Ectodermal cell (in vitro differentiated cells): ENCODE measurements at regions not wholly inside any gene's neighbourhood (a gene's known extent, or its start where the extent isn't known, plus 50 kb on each side); places are given as distances from the start of the nearest gene placed in this dataset.

Experiments
- H3K27ac ChIP-seq: 2 replicates; pipeline ENCODE4 v1.7.0; 2013; ENCODE audit warnings: mild to moderate bottlenecking, low read depth, low read length; ENCODE audit not compliant: insufficient read depth, poor library complexity, severe bottlenecking
- H3K27me3 ChIP-seq: 2 replicates; pipeline ENCODE4 v1.7.0; 2013; ENCODE audit warnings: mild to moderate bottlenecking, low read length; ENCODE audit not compliant: insufficient read depth, control insufficient read depth, poor library complexity, severe bottlenecking
- H3K36me3 ChIP-seq: one replicate; pipeline ENCODE4 v1.7.0; 2013; ENCODE audit warnings: low read length; ENCODE audit not compliant: control insufficient read depth, insufficient read depth
- H3K4me1 ChIP-seq: one replicate; pipeline ENCODE4 v1.7.0; 2013; ENCODE audit warnings: low read length; ENCODE audit not compliant: control insufficient read depth, insufficient read depth
- H3K4me3 ChIP-seq: 2 replicates; pipeline ENCODE4 v1.7.0; 2013; ENCODE audit warnings: low read depth, low read length, control low read depth; ENCODE audit not compliant: insufficient read depth
- H3K9me3 ChIP-seq: 2 replicates; pipeline ENCODE4 v1.7.0; 2013; ENCODE audit warnings: mild to moderate bottlenecking, low read length, moderate library complexity; ENCODE audit not compliant: control insufficient read depth
- WGBS, 2 experiments: methylation state at CpG; one replicate each; pipeline ENCODE4 v1.1.7; 2013; ENCODE audit warnings: missing lambda C conversion rate in 2 of 2; 5-methylcytosine and 5-hydroxymethylcytosine counted together

DNA sequence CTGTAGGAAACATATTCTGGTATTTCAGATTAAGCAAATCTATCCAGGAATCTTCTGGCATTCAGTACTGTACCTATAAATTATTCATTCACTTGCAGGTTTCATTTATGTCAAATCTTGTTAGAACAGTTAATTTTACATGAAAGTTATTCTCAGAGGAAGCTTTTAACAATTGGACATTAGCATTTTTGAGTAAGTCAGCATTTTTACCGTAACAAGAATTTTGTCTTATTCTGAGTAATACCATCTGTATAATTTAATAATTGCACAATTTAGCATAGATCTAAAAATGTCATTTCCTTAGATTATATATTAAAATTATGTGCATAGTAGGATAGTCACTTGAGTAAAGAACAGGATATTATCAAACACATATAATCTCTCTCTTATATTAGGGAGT lies 764.8 kb upstream of the LRFN5 start:
- Histone ChIP-seq H3K27ac (no peak overlapping the region), H3K27me3 (no peaks in the 10 kb centered on the region), H3K4me1 (no peaks in the 10 kb centered on the region), H3K9me3 (no peaks in the 10 kb centered on the region), H3K36me3 (no peaks in the 10 kb centered on the region), H3K4me3 (no peak overlapping the region)
- WGBS, 2 experiments: 100% methylated on average over 1 of the region's 1 CpG; no CpG with 5 or more reads in 1 of the 2 experiments

DNA sequence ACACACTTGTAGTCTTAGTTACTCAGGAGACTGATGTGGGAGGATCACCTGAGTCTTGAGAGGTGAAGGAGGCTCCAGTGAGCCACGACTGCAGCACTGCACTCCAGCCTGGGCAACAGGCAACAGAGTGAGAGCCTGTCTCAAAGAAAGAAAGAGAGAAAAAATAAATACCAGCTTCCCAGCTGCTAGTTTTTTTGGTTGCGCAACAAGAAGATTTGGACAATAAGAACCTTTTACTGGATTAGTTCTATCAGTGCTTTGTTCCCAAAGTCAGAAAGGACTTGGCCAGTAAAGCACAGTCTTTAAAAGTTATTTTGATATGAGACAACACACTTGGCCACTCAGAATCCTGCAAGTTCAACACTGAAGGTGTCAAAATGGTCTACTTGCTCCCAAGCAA lies 768.1 kb upstream of the LRFN5 start:
- Histone ChIP-seq H3K27ac (no peak overlapping the region), H3K36me3 (no peaks in the 10 kb centered on the region), H3K4me1 (no peaks in the 10 kb centered on the region), H3K9me3 (no peaks in the 10 kb centered on the region), H3K4me3 (no peak overlapping the region), H3K27me3 (no peaks in the 10 kb centered on the region)
- WGBS, 2 experiments: 86 to 93% methylated on average over 2 of the region's 2 CpGs

DNA sequence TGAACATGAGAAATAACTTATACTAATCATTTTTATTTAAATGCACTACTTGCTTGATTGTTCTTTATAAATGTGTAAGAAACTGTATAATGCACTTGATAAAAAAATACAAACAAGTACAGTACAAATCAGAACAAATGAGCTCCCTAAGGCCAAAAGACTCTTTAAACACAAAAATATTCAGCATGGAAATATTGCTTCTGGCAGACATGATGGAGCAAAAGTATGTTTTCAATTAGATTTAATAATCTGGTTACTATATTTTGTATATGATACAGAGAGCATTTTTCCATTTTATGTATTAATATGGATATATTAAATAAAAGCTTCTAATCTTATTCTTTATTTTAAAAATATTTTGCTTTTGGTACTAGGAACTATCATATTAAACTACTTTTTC lies 800.2 kb upstream of the LRFN5 start:
- no peaks in the 10 kb centered on the region for H3K27me3 ChIP-seq
- no peak overlapping the region for H3K4me3 ChIP-seq
- no peak overlapping the region for H3K27ac ChIP-seq
- H3K36me3 ChIP-seq: no peaks in the 10 kb centered on the region
- no peaks in the 10 kb centered on the region for H3K4me1 ChIP-seq
- H3K9me3 ChIP-seq: no peaks in the 10 kb centered on the region

DNA sequence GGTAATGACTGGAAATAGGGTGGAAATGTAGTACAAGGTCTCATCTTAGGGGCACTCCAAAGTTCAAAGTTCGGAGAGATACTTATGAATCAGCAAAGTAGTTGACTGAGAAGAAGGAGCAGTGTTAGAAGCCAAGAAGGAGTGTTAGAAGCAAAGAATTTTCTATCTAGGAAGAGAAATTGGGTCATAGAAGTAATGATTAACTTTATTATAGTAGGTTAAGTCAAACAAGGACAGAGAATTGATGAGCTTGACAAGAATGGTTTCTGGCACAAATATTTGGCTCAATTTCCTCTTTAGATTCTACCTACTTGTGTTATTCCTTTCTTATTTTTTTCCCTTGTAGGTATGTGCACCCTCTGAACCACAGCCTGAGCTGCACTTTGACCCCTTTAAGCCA lies 810.5 kb upstream of the LRFN5 start:
- no peaks in the 10 kb centered on the region for H3K9me3 ChIP-seq

DNA sequence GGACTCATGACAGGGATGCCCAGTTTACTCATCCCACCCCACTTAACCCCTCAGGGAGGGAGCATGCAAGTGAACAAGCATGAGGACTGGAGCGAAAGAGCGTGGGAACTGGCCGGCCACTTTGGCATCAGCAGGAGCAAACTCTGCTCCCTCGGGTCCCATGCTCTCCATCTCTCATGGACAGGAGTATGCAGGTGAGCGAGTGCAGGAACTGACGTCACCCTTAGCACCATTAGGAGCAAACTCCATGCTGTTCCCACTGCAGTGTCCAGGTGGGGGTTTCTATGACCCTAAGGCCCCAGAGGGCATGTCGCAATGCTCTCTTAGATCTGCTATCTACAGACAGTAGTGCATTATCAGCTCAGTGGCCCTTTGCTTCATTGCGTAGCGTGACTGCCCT lies 821.8 kb upstream of the LRFN5 start:
- H3K4me1 ChIP-seq: no peaks in the 10 kb centered on the region
- no peaks in the 10 kb centered on the region for H3K27me3 ChIP-seq
- no peak overlapping the region for H3K4me3 ChIP-seq
- no peaks in the 10 kb centered on the region for H3K9me3 ChIP-seq
- WGBS, 2 experiments: 84% methylated on average over 9 of the region's 9 CpGs
- no peaks in the 10 kb centered on the region for H3K36me3 ChIP-seq
- H3K27ac ChIP-seq: no peak overlapping the region

More for the DNA sequence above, 810.5 kb upstream of the LRFN5 start:
- Histone ChIP-seq H3K36me3 (no peaks in the 10 kb centered on the region), H3K4me1 (no peaks in the 10 kb centered on the region), H3K4me3 (no peak overlapping the region), H3K27ac (no peak overlapping the region), H3K27me3 (no peaks in the 10 kb centered on the region)
- WGBS, 2 experiments: 97 to 100% methylated on average over 1 of the region's 1 CpG

DNA sequence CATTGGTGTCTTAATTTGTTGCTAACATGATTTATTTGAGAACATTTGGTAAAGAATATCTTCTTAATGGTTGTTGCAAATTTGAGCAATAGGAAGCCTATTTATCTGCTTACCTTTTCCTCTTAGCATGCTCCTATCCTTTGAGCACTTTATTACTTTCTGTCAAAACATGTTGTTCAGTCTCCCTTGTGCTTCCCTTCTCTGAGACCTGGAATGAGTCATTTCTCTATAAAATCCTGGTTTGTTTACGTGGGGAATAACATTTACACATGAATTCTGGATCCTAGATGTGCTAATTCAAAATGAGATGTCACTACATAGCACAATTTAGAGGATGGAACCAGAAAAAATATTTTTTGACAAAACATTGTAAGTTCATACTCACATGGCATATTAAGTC lies 844.0 kb upstream of the LRFN5 start:
- no peaks in the 10 kb centered on the region for H3K36me3 ChIP-seq
- WGBS, 2 experiments: 100% methylated on average over 1 of the region's 1 CpG; no CpG with 5 or more reads in 1 of the 2 experiments
- no peaks in the 10 kb centered on the region for H3K27me3 ChIP-seq
- H3K4me3 ChIP-seq: no peak overlapping the region
- no peaks in the 10 kb centered on the region for H3K4me1 ChIP-seq
- no peak overlapping the region for H3K27ac ChIP-seq
- no peaks in the 10 kb centered on the region for H3K9me3 ChIP-seq

DNA sequence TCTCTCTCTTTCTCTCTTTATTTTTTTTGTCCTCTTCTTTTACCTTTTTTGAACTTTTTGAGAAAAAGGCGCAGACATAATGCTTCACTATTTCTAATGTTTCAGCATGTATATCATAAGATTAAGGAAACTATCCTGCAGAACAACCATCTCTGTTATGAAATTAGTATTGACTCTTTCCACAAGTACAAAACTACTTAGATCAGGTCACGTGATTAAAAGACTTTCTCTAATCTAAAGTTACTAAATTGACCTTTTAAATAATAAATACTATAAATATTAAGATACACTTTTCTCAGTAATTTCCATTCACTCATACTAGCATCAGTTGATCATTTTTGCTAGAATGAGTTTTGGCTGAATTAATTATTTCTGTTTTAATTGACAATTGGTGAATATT lies 844.5 kb upstream of the LRFN5 start:
- Histone ChIP-seq H3K27ac (no peak overlapping the region), H3K27me3 (no peaks in the 10 kb centered on the region), H3K9me3 (no peaks in the 10 kb centered on the region), H3K36me3 (no peaks in the 10 kb centered on the region), H3K4me1 (no peaks in the 10 kb centered on the region), H3K4me3 (no peak overlapping the region)
- no CpG with 5 or more reads among the region's 2 CpGs for WGBS, 2 experiments

DNA sequence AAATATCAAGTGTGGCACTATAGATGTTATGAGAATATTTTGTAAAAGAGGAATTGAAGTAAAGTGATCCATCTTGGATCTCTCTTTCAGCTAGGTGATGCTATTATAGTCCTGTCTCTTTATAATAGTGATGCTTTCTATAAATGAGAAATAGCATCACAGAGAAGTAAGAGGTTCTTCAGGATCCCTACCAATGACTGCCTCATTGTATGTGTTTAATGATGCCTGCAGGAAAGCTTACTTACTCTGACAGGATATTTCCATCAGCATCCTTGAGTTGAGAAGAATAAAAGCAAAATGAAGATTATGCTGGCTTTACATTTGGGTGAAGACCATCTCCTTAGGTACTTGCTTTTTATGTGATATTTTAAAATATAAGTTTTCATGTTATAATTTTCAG lies 846.0 kb upstream of the LRFN5 start:
- Histone ChIP-seq H3K27ac (no peak overlapping the region), H3K27me3 (no peaks in the 10 kb centered on the region), H3K9me3 (no peaks in the 10 kb centered on the region)

DNA sequence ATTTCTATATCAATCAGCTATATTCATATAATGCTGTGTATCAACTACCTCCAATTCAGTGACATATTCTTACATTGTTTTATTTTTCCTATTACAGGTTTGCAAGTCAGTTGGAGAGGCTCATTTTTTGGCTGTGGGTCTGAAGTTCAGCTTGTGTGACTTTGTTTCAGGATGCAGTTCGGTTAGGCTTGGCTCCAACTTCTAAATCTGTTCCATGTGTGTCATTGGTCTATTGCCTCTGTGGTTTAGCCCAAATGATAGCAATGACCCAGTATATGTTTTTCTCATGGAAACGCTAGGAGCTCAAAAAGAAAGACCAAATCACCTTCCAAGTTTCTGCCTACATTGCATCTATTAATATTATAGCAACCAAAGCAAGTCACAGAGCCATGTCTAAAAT lies 848.6 kb upstream of the LRFN5 start:
- H3K27me3 ChIP-seq: no peaks in the 10 kb centered on the region
- no peak overlapping the region for H3K4me3 ChIP-seq
- no peaks in the 10 kb centered on the region for H3K36me3 ChIP-seq
- 92 to 95% methylated on average over 2 of the region's 2 CpGs for WGBS, 2 experiments
- no peaks in the 10 kb centered on the region for H3K9me3 ChIP-seq
- no peak overlapping the region for H3K27ac ChIP-seq
- H3K4me1 ChIP-seq: no peaks in the 10 kb centered on the region

More for the DNA sequence above, 846.0 kb upstream of the LRFN5 start:
- Histone ChIP-seq H3K4me1 (no peaks in the 10 kb centered on the region), H3K4me3 (no peak overlapping the region), H3K36me3 (no peaks in the 10 kb centered on the region)

DNA sequence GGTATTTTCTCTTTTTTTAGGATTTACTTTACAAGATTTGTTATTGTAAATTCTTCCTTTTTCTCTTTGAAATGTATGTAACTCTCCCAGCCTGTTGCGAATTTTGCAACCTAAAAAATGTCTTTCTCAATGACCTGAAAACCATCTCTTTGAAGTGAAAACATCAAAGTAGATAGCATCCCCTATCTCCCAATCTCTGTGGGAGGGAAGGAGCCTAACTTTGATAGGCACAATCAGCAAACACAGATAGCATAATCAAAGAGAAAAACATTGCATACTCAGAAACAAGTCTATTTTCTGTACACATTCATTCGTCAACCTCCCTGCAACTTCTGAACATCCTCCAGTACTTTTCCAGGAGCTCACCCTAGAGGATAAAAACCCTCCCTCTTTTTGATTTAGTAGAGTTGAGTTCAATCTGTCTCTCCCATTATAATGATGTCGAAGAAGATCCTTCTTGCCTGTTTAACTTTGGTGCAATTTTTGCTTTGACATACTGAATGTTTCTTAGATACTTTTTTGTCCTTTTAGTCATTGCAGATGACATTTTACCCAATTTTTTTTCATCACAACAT lies 849.2 kb upstream of the LRFN5 start:
- no peaks in the 10 kb centered on the region for H3K27me3 ChIP-seq
- no peak overlapping the region for H3K4me3 ChIP-seq
- no peaks in the 10 kb centered on the region for H3K9me3 ChIP-seq
- no peak overlapping the region for H3K27ac ChIP-seq
- WGBS, 2 experiments: 88 to 90% methylated on average over 1 to 3 of the region's 3 CpGs
- no peaks in the 10 kb centered on the region for H3K4me1 ChIP-seq
- no peaks in the 10 kb centered on the region for H3K36me3 ChIP-seq

DNA sequence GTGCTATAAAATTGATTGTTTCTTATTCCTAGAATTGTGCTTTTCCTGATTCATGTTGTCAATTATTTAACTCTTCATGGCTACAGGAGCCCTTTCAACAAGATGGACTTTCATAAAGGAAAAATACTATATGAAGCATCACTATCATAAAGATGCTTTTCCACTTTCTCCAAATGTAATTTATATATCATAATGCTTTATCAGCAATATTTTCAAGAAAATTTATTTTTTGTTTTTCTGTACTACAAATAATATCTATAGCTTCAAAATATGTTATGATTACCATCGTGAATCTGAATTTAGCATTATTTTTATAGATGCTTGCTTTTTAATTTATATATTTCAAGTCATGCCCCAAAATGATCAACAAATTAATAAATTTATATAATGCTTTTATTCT lies 873.5 kb upstream of the LRFN5 start:
- WGBS, 2 experiments: no CpG with 5 or more reads among the region's 1 CpG

More for the DNA sequence above, 873.5 kb upstream of the LRFN5 start:
- H3K9me3 ChIP-seq: no peaks in the 10 kb centered on the region
- no peaks in the 10 kb centered on the region for H3K36me3 ChIP-seq
- no peaks in the 10 kb centered on the region for H3K27me3 ChIP-seq
- H3K4me1 ChIP-seq: no peaks in the 10 kb centered on the region
- H3K27ac ChIP-seq: no peak overlapping the region
- no peak overlapping the region for H3K4me3 ChIP-seq
